22Rv1 (cell line): ENCODE measurements at regions not wholly inside any gene's neighbourhood (a gene's known extent, or its start where the extent isn't known, plus 50 kb on each side); places are given as distances from the start of the nearest gene placed in this dataset.

Experiments used
- H3K27ac ChIP-seq: fragments of 450-650 bp; 2 replicates; pipeline ENCODE4 v1.5.1; 2017
- ZFX ChIP-seq: fragments of 450-650 bp; IDR thresholded peaks from 2 replicates; pipeline ENCODE4 v1.6.1; 2017; ENCODE audit warnings: antibody characterized with exemption, borderline replicate concordance
- TF ChIP-seq, protein P1 (sequence below): fragments of 450-650 bp; IDR thresholded peaks from 2 replicates; pipeline ENCODE4 v1.5.1; 2017; ENCODE audit warnings: mild to moderate bottlenecking

GRCh38 chr10:63887023-63887589 is 365.9 kb downstream of the REEP3 start:
- TF ChIP-seq ZFX = no peak
- TF ChIP-seq, protein P1, sequence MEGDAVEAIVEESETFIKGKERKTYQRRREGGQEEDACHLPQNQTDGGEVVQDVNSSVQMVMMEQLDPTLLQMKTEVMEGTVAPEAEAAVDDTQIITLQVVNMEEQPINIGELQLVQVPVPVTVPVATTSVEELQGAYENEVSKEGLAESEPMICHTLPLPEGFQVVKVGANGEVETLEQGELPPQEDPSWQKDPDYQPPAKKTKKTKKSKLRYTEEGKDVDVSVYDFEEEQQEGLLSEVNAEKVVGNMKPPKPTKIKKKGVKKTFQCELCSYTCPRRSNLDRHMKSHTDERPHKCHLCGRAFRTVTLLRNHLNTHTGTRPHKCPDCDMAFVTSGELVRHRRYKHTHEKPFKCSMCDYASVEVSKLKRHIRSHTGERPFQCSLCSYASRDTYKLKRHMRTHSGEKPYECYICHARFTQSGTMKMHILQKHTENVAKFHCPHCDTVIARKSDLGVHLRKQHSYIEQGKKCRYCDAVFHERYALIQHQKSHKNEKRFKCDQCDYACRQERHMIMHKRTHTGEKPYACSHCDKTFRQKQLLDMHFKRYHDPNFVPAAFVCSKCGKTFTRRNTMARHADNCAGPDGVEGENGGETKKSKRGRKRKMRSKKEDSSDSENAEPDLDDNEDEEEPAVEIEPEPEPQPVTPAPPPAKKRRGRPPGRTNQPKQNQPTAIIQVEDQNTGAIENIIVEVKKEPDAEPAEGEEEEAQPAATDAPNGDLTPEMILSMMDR = peak; percentile 27
- no peak overlapping the region for H3K27ac ChIP-seq

- TF ChIP-seq, protein P1 = peak; percentile 1; the same call in 1 of the 2 replicates
- TF ChIP-seq ZFX = no peak
- H3K27ac ChIP-seq = no peak overlapping the region
These were observed 366.6 kb downstream of the REEP3 start for GRCh38 chr10:63887600-63888370.

- no peak for TF ChIP-seq ZFX
- TF ChIP-seq, protein P1 = no peak
- no peak overlapping the region for H3K27ac ChIP-seq
These were observed 368.6 kb downstream of the REEP3 start for GRCh38 chr10:63889803-63890202.

GRCh38 chr10:63896992-63897391 is 375.8 kb downstream of the REEP3 start:
- TF ChIP-seq, protein P1 = no peak
- no peak for TF ChIP-seq ZFX
- H3K27ac ChIP-seq = no peak overlapping the region

- TF ChIP-seq, protein P1 = no peak
- no peak for TF ChIP-seq ZFX
- H3K27ac ChIP-seq = no peak overlapping the region
These were observed 378.6 kb downstream of the REEP3 start for GRCh38 chr10:63899673-63900300.

GRCh38 chr10:63901228-63901627 is 380.0 kb downstream of the REEP3 start:
- H3K27ac ChIP-seq = no peak overlapping the region
- TF ChIP-seq, protein P1 = peak; percentile 63
- no peak for TF ChIP-seq ZFX

DNA sequence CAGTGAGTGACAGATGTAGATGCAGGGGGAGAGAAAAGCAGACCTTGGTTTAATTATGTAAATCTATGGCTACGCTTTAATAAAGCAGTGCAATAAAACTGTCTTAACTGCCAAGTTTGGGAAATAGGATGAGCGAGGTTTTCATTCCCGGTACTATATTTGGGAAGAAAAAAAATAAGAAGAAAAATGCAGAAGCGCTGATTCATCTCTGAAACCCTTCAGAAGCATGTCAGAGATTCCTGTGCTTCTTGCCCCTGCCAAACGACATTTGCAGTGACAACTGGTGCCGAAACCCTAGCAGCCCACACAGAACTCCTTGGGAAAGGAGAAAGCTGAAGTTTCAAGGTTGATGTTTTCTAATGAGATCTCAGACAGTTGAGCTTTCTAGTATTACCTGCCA is 380.7 kb downstream of the REEP3 start:
- TF ChIP-seq, protein P1 = no peak
- no peak for TF ChIP-seq ZFX

More for the DNA sequence above, 380.7 kb downstream of the REEP3 start:
- no peak overlapping the region for H3K27ac ChIP-seq
